ENCODE measurements at regions not wholly inside any gene's neighbourhood (a gene's known extent, or its start where the extent isn't known, plus 50 kb on each side); places are given as distances from the start of the nearest gene placed in this dataset.

DNA sequence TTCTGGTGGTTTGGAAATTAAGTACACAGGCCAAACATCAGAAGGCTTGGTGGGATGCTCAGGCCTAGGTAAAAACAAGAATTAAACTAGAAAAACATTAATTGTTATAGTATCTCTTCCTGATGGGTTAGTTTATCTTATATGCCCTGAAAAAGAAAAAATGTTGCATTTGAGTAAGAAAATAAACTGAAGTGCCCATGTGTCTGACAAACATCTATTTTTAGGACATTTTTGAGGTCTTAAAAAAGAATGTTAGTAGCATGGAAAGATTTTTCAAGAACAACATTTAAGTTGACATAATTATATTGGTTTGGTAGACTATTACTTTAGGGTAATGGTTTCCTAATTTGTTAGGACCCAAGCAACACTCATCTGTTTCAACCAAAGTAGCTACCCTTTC is 140.1 kb upstream of the RND3 start:
- peaks cover 0 to 5% (median 0%) of the 10 kb centered on the region in 5 donors for H3K9me3 Mint-ChIP-seq
- Histone ChIP-seq H3K36me3 (ENCODE audit: insufficient read depth, low read length) (no peaks in the 10 kb centered on the region), H3K4me1 (ENCODE audit: insufficient read depth, low read length) (no peaks in the 10 kb centered on the region), H3K27ac (ENCODE audit: low read depth, low read length) (no peak overlapping the region), H3K9me3 (ENCODE audit: low read length) (no peaks in the 10 kb centered on the region), H3K27me3 (ENCODE audit: insufficient read depth, low read length, poor library complexity, severe bottlenecking) (no peaks in the 10 kb centered on the region), H3K4me3 (ENCODE audit: low read length) (no peak overlapping the region)
- H3K4me3 Mint-ChIP-seq: no peak overlapping the region
- ChIA-PET CTCF (no interaction called here), POLR2A (no interaction called here)
- H3K4me1 Mint-ChIP-seq: no peaks in the 10 kb centered on the region
- H3K27me3 Mint-ChIP-seq: peaks cover 0 to 3% of the 10 kb centered on the region in 2 donors
- H3K27ac Mint-ChIP-seq: no peak overlapping the region
- DNase-seq: no peak
- H3K36me3 Mint-ChIP-seq: no peaks in the 10 kb centered on the region

DNA sequence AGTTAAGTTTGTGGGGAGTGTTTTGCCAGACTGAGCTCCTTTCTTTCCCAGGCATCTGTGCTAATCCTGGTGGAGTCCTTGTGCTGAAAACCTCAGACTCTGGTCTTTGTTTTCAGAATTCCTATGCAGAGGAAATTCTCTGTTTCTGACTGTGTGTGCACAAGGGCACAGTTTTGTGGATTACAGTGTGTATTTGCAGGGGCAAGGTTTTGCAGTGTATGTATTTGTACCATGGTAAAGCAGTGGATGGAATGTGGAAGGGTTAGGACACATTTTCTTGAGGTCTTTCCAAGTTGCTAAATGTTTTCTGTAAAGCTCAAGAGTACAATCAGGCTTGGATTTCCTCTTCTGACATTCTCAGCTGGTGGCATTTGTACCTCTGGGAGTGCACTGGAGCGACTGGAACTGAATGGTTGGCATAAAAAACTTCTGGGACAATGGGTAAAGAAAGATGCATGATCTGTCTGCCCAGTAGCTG is 139.5 kb upstream of the RND3 start:
- no peak for DNase-seq
- H3K4me1 Mint-ChIP-seq: no peaks in the 10 kb centered on the region
- peaks cover 0 to 3% (median 0%) of the 10 kb centered on the region in 5 donors for H3K9me3 Mint-ChIP-seq
- no peaks in the 10 kb centered on the region for H3K27me3 ChIP-seq (ENCODE audit: insufficient read depth, low read length, poor library complexity, severe bottlenecking)
- no peak overlapping the region for H3K27ac ChIP-seq (ENCODE audit: low read depth, low read length)
- H3K27me3 Mint-ChIP-seq: peaks cover 0 to 3% of the 10 kb centered on the region in 2 donors
- no peaks in the 10 kb centered on the region for H3K36me3 Mint-ChIP-seq
- H3K4me3 Mint-ChIP-seq: no peak overlapping the region
- H3K4me1 ChIP-seq (ENCODE audit: insufficient read depth, low read length): no peaks in the 10 kb centered on the region
- no peaks in the 10 kb centered on the region for H3K9me3 ChIP-seq (ENCODE audit: low read length)
- H3K27ac Mint-ChIP-seq: no peak overlapping the region
- H3K36me3 ChIP-seq (ENCODE audit: insufficient read depth, low read length): no peaks in the 10 kb centered on the region
- no peak overlapping the region for H3K4me3 ChIP-seq (ENCODE audit: low read length)
- ChIA-PET POLR2A (no interaction called here), CTCF (no interaction called here)

DNA sequence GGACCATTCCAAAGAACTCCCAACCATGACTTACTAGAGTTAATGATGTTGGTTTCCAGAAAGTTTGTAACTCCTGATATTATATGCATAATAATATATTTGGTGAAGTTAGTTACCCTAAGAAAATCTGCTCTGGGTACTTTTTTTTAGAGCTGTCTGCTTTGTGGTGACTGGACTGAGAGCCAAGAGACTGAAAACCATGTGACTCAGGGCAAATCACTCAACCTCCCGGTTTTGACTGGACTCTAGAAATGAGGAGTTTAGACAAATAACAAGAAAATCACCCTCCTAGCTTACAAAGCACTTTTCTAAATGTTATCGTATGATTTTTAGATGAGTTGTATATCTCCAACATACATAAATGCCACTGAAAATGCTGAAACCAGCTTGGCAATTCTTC is 138.3 kb upstream of the RND3 start:
- POLR2A ChIA-PET: no interaction called here
- no peak overlapping the region for H3K27ac ChIP-seq (ENCODE audit: low read depth, low read length)
- H3K4me1 ChIP-seq (ENCODE audit: insufficient read depth, low read length): no peaks in the 10 kb centered on the region
- Mint-ChIP-seq H3K9me3 (peaks cover 0 to 2% (median 0%) of the 10 kb centered on the region in 5 donors), H3K27ac (no peak overlapping the region), H3K27me3 (peaks cover 0 to 3% of the 10 kb centered on the region in 2 donors), H3K4me1 (no peaks in the 10 kb centered on the region), H3K36me3 (no peaks in the 10 kb centered on the region), H3K4me3 (no peak overlapping the region)
- no peak for DNase-seq
- CTCF ChIA-PET: no interaction called here
- H3K27me3 ChIP-seq (ENCODE audit: insufficient read depth, low read length, poor library complexity, severe bottlenecking): no peaks in the 10 kb centered on the region
- no peaks in the 10 kb centered on the region for H3K36me3 ChIP-seq (ENCODE audit: insufficient read depth, low read length)
- no peaks in the 10 kb centered on the region for H3K9me3 ChIP-seq (ENCODE audit: low read length)
- no peak overlapping the region for H3K4me3 ChIP-seq (ENCODE audit: low read length)

DNA sequence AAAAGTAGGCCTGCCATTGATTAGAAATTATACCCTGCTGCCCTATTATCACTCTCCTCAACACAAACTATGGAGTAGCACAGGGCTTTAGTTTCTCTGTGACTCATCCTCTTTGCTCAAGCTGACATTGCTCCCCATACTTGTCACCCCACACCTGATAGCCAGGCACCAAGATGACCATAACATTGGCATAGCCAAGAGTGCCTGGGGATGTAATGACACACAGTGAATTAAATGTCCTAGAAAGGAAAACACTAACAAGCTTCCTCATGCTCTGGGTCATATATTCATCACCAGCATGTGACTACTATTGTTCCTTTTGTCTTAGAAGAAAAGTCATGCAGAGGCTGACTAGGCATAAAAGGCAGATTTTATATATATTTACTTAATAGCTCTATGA is 137.8 kb upstream of the RND3 start:
- Histone ChIP-seq H3K27ac (ENCODE audit: low read depth, low read length) (no peak overlapping the region), H3K9me3 (ENCODE audit: low read length) (no peaks in the 10 kb centered on the region), H3K36me3 (ENCODE audit: insufficient read depth, low read length) (no peaks in the 10 kb centered on the region), H3K4me1 (ENCODE audit: insufficient read depth, low read length) (no peaks in the 10 kb centered on the region), H3K4me3 (ENCODE audit: low read length) (no peak overlapping the region), H3K27me3 (ENCODE audit: insufficient read depth, low read length, poor library complexity, severe bottlenecking) (no peaks in the 10 kb centered on the region)
- no peak overlapping the region for H3K27ac Mint-ChIP-seq
- no peak overlapping the region for H3K4me3 Mint-ChIP-seq
- no peak for DNase-seq
- H3K27me3 Mint-ChIP-seq: peaks cover 0 to 3% of the 10 kb centered on the region in 2 donors
- ChIA-PET POLR2A (interaction anchor here (0.6 kb wide), 1 partner anchor 192 kb away, joined by 3 read pairs; no protein-coding TSS in a partner anchor), CTCF (no interaction called here)
- no peaks in the 10 kb centered on the region for H3K36me3 Mint-ChIP-seq
- peaks cover 0 to 2% (median 0%) of the 10 kb centered on the region in 5 donors for H3K9me3 Mint-ChIP-seq
- no peaks in the 10 kb centered on the region for H3K4me1 Mint-ChIP-seq

DNA sequence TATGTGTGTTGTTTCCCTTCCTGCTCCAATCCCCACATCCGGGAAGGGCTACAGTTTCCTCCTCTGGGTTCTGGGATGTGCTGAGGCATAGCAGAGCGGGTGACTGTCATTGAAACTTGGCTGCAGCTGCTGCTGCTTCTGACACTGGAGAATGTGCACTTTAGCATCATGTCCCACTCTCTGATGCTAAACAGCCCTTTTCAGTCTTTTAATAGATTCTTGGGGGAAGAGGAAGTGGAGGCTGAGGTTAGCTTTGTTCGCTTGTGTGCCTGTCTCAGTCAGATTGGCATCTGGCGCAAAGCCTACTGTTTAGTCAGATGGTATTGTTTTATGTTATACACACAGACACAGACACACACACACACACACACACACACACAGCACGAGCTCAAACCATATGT is 136.5 kb upstream of the RND3 start:
- Mint-ChIP-seq H3K9me3 (peaks cover 0 to 2% (median 0%) of the 10 kb centered on the region in 5 donors), H3K27ac (no peak overlapping the region), H3K4me3 (no peak overlapping the region), H3K27me3 (peaks cover 0 to 3% of the 10 kb centered on the region in 2 donors), H3K36me3 (no peaks in the 10 kb centered on the region), H3K4me1 (no peaks in the 10 kb centered on the region)
- Histone ChIP-seq H3K4me1 (ENCODE audit: insufficient read depth, low read length) (no peaks in the 10 kb centered on the region), H3K36me3 (ENCODE audit: insufficient read depth, low read length) (no peaks in the 10 kb centered on the region), H3K27me3 (ENCODE audit: insufficient read depth, low read length, poor library complexity, severe bottlenecking) (no peaks in the 10 kb centered on the region), H3K4me3 (ENCODE audit: low read length) (no peak overlapping the region), H3K27ac (ENCODE audit: low read depth, low read length) (no peak overlapping the region), H3K9me3 (ENCODE audit: low read length) (no peaks in the 10 kb centered on the region)
- ChIA-PET CTCF (no interaction called here), POLR2A (no interaction called here)
- no peak for DNase-seq

DNA sequence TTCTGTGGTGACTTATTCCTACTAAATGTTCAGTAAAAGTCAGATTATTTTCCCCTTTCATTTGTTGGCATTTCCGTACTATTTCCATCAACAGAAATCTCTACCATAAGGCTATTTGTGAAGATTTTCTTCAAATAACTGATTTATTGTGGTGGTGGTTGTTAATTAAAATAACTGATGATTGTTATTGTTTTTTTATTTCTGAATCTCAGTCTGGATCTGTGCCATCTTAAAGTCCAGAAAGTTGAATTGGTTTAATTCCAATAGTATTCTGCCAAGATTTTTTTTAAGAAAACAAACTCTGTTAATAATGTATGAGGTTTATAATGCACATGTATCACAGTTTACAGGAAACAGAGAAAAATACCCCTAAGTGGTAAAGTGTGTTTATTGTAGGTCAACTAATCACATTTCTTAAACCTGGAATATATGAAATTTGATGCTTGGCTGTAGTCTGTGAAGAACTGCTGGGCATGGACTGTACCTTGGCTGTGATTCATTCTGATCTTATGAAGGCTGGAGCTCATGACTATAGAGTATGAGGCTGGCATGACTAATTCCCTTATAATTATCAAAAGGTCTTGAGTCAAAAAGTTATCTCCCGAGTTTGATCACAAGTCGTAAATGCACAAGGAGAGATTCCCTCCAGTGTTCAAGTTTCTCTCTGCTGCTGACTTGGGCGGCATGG is 134.2 kb upstream of the RND3 start:
- Mint-ChIP-seq H3K36me3 (no peaks in the 10 kb centered on the region), H3K4me1 (no peaks in the 10 kb centered on the region), H3K27me3 (peaks cover 0 to 3% of the 10 kb centered on the region in 2 donors), H3K27ac (no peak overlapping the region), H3K4me3 (no peak overlapping the region), H3K9me3 (peaks cover 0 to 2% (median 0%) of the 10 kb centered on the region in 5 donors)
- POLR2A ChIA-PET: no interaction called here
- Histone ChIP-seq H3K36me3 (ENCODE audit: insufficient read depth, low read length) (no peaks in the 10 kb centered on the region), H3K27me3 (ENCODE audit: insufficient read depth, low read length, poor library complexity, severe bottlenecking) (no peaks in the 10 kb centered on the region), H3K9me3 (ENCODE audit: low read length) (no peaks in the 10 kb centered on the region), H3K4me3 (ENCODE audit: low read length) (no peak overlapping the region), H3K4me1 (ENCODE audit: insufficient read depth, low read length) (no peaks in the 10 kb centered on the region), H3K27ac (ENCODE audit: low read depth, low read length) (no peak overlapping the region)
- no peak for DNase-seq
- CTCF ChIA-PET: no interaction called here

DNA sequence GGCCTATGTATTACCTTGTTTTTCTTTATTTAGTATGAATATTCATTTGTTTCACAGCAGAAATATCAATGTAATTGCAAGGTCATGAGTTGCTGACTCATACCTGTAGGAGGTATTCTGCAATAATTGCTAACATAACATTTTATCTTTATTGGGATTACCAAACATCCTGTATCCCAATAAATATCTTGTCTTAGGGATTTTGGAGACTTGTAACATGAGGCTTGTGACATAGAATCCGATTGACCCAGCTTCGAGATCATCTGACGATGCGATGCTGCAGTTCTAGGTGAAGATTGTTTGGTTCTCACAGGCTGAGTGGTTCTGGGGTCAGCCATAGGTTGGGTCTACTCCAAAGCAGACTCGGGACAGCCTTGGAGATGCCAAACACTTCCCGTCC is 133.4 kb upstream of the RND3 start:
- H3K9me3 ChIP-seq (ENCODE audit: low read length): no peaks in the 10 kb centered on the region
- H3K36me3 ChIP-seq (ENCODE audit: insufficient read depth, low read length): no peaks in the 10 kb centered on the region
- CTCF ChIA-PET: no interaction called here
- no peak overlapping the region for H3K4me3 Mint-ChIP-seq
- H3K4me1 Mint-ChIP-seq: no peaks in the 10 kb centered on the region
- peaks cover 0 to 3% of the 10 kb centered on the region in 2 donors for H3K27me3 Mint-ChIP-seq
- H3K4me3 ChIP-seq (ENCODE audit: low read length): no peak overlapping the region
- no peaks in the 10 kb centered on the region for H3K4me1 ChIP-seq (ENCODE audit: insufficient read depth, low read length)
- H3K27ac Mint-ChIP-seq: no peak overlapping the region
- H3K9me3 Mint-ChIP-seq: peaks cover 0 to 2% (median 0%) of the 10 kb centered on the region in 5 donors
- H3K27ac ChIP-seq (ENCODE audit: low read depth, low read length): no peak overlapping the region
- no peaks in the 10 kb centered on the region for H3K27me3 ChIP-seq (ENCODE audit: insufficient read depth, low read length, poor library complexity, severe bottlenecking)
- no peaks in the 10 kb centered on the region for H3K36me3 Mint-ChIP-seq
- no peak for DNase-seq
- POLR2A ChIA-PET: no interaction called here

DNA sequence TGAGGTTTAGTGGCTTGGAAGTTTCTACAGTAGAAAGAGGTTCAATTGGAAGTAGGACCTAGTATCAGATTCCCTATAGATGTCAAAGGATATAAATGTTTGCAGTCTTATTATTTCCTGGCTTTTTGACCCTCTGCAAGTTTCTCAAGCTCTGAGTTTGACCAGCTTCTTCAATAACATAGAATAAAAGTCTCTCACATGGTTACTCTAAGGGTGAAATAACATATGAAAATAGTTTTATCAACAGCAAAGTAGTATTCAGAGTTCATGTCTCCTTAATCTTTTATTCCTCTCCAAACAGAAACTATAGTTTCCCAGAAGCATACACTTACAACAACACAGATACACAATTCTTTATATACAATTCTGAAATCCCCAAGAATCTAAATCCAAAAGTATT is 132.9 kb upstream of the RND3 start:
- CTCF ChIA-PET: no interaction called here
- Mint-ChIP-seq H3K4me3 (no peak overlapping the region), H3K36me3 (no peaks in the 10 kb centered on the region), H3K4me1 (no peaks in the 10 kb centered on the region), H3K9me3 (peaks cover 0 to 2% (median 0%) of the 10 kb centered on the region in 5 donors), H3K27me3 (peaks cover 0 to 3% of the 10 kb centered on the region in 2 donors), H3K27ac (no peak overlapping the region)
- Histone ChIP-seq H3K36me3 (ENCODE audit: insufficient read depth, low read length) (no peaks in the 10 kb centered on the region), H3K4me1 (ENCODE audit: insufficient read depth, low read length) (no peaks in the 10 kb centered on the region), H3K4me3 (ENCODE audit: low read length) (no peak overlapping the region), H3K27me3 (ENCODE audit: insufficient read depth, low read length, poor library complexity, severe bottlenecking) (no peaks in the 10 kb centered on the region), H3K27ac (ENCODE audit: low read depth, low read length) (no peak overlapping the region), H3K9me3 (ENCODE audit: low read length) (no peaks in the 10 kb centered on the region)
- POLR2A ChIA-PET: no interaction called here
- DNase-seq: no peak
